ENCODE measurements at regions not wholly inside any gene's neighbourhood (a gene's known extent, or its start where the extent isn't known, plus 50 kb on each side); places are given as distances from the start of the nearest gene placed in this dataset.

- POLR2A ChIA-PET = no interaction called here
Measured at GRCh38 chr10:3867454-3868270, 82.7 kb upstream of the KLF6 start.

GRCh38 chr10:3866332-3866731 lies 81.3 kb upstream of the KLF6 start:
- Histone ChIP-seq H3K27me3 (ENCODE audit: control insufficient read depth, insufficient read depth, low read length) (no peaks in the 10 kb centered on the region), H3K4me3 (ENCODE audit: low read depth, low read length) (no peak overlapping the region), H3K36me3 (ENCODE audit: control insufficient read depth, insufficient read depth, low read length) (no peaks in the 10 kb centered on the region)
- DNase-seq (ENCODE audit: low read depth) = no peak
- POLR2A ChIA-PET = no interaction called here
- CTCF ChIA-PET = interaction anchor here (1.9 kb wide), 1 partner anchor 9 kb away, joined by 4 read pairs; no protein-coding TSS in a partner anchor
- TF ChIP-seq CTCF (IDR thresholded peaks at IDR 0.05; ENCODE audit: insufficient read depth, low read depth, low read length) = no peak

More at GRCh38 chr10:3867454-3868270, 82.7 kb upstream of the KLF6 start:
- Histone ChIP-seq H3K36me3 (ENCODE audit: control insufficient read depth, insufficient read depth, low read length) (no peaks in the 10 kb centered on the region), H3K4me3 (ENCODE audit: low read depth, low read length) (no peak overlapping the region), H3K27me3 (ENCODE audit: control insufficient read depth, insufficient read depth, low read length) (no peaks in the 10 kb centered on the region)
- CTCF ChIA-PET = no interaction called here
- DNase-seq (ENCODE audit: low read depth) = no peak
- TF ChIP-seq CTCF (IDR thresholded peaks at IDR 0.05; ENCODE audit: insufficient read depth, low read depth, low read length) = no peak

GRCh38 chr10:3865565-3865964 lies 80.6 kb upstream of the KLF6 start:
- ChIA-PET POLR2A (no interaction called here), CTCF (interaction anchor here (1.9 kb wide), 1 partner anchor 10 kb away, joined by 4 read pairs; no protein-coding TSS in a partner anchor)
- no peak for TF ChIP-seq CTCF (IDR thresholded peaks at IDR 0.05; ENCODE audit: insufficient read depth, low read depth, low read length)
- H3K4me3 ChIP-seq (ENCODE audit: low read depth, low read length) = no peak overlapping the region
- no peak for DNase-seq (ENCODE audit: low read depth)
- H3K27me3 ChIP-seq (ENCODE audit: control insufficient read depth, insufficient read depth, low read length) = no peaks in the 10 kb centered on the region
- H3K36me3 ChIP-seq (ENCODE audit: control insufficient read depth, insufficient read depth, low read length) = no peaks in the 10 kb centered on the region

- TF ChIP-seq CTCF (IDR thresholded peaks at IDR 0.05; ENCODE audit: insufficient read depth, low read depth, low read length) = no peak
- POLR2A ChIA-PET = no interaction called here
- CTCF ChIA-PET = no interaction called here
- no peaks in the 10 kb centered on the region for H3K27me3 ChIP-seq (ENCODE audit: control insufficient read depth, insufficient read depth, low read length)
- H3K36me3 ChIP-seq (ENCODE audit: control insufficient read depth, insufficient read depth, low read length) = no peaks in the 10 kb centered on the region
- DNase-seq (ENCODE audit: low read depth) = no peak
- H3K4me3 ChIP-seq (ENCODE audit: low read depth, low read length) = no peak overlapping the region
Measured at GRCh38 chr10:3861795-3862194, 76.8 kb upstream of the KLF6 start.

GRCh38 chr10:3858051-3858845 lies 73.2 kb upstream of the KLF6 start:
- Histone ChIP-seq H3K4me3 (ENCODE audit: low read depth, low read length) (no peak overlapping the region), H3K27me3 (ENCODE audit: control insufficient read depth, insufficient read depth, low read length) (no peaks in the 10 kb centered on the region), H3K36me3 (ENCODE audit: control insufficient read depth, insufficient read depth, low read length) (no peaks in the 10 kb centered on the region)
- ChIA-PET POLR2A (interaction anchor here (0.6 kb wide), 1 partner anchor 47 kb away, joined by 10 read pairs; no protein-coding TSS in a partner anchor), CTCF (no interaction called here)
- DNase-seq (ENCODE audit: low read depth) = no peak
- no peak for TF ChIP-seq CTCF (IDR thresholded peaks at IDR 0.05; ENCODE audit: insufficient read depth, low read depth, low read length)
